ENCODE measurements at regions not wholly inside any gene's neighbourhood (a gene's known extent, or its start where the extent isn't known, plus 50 kb on each side); places are given as distances from the start of the nearest gene placed in this dataset.

GRCh38 chr2:150101947-150102346 is 385.5 kb downstream of the RND3 start:
- H3K9me3 ChIP-seq (ENCODE audit: low read depth), result no peaks in the 10 kb centered on the region
- H3K4me3 ChIP-seq, result no peak overlapping the region
- H3K9ac ChIP-seq, result no peak overlapping the region
- H3K36me3 ChIP-seq (ENCODE audit: low read depth), result no peaks in the 10 kb centered on the region
- in situ Hi-C loops (cut with MboI), result no loop called here
- DNase-seq, result no peak
- H3K27me3 ChIP-seq (replicated peaks; ENCODE audit: insufficient read depth), result no peaks in the 10 kb centered on the region
- H3K79me2 ChIP-seq (ENCODE audit: insufficient read depth), result no peaks in the 10 kb centered on the region
- H3F3A ChIP-seq (ENCODE audit: insufficient read depth), result peaks cover 14% of the 10 kb centered on the region
- H3K27ac ChIP-seq, result no peak overlapping the region
- H4K20me1 ChIP-seq (ENCODE audit: insufficient read depth), result no peaks in the 10 kb centered on the region
- no peaks in the 10 kb centered on the region for H3K9me2 ChIP-seq (ENCODE audit: insufficient read depth)
- H3K4me1 ChIP-seq (ENCODE audit: insufficient read depth), result peaks cover 12% of the 10 kb centered on the region
- 72 to 83% methylated on average over 2 of the region's 2 CpGs for WGBS, 2 experiments (ENCODE audit: low coverage in 1 of 2, low lambda C conversion rate in 2 of 2, missing lambda C conversion rate in 2 of 2)
- H3K4me2 ChIP-seq (ENCODE audit: unreplicated experiment), result no peak overlapping the region
- no peak for TF ChIP-seq EZH2phosphoT487 (IDR thresholded peaks at IDR 0.05; ENCODE audit: insufficient read depth, low read depth)
- TF ChIP-seq EZH2 (IDR thresholded peaks at IDR 0.05; ENCODE audit: insufficient read depth, poor library complexity, severe bottlenecking), result no peak
- no peak overlapping the region for H2AFZ ChIP-seq

- no peaks in the 10 kb centered on the region for H3K79me2 ChIP-seq (ENCODE audit: insufficient read depth)
- H3K4me1 ChIP-seq (ENCODE audit: insufficient read depth), result peaks cover 12% of the 10 kb centered on the region
- no peak overlapping the region for H3K4me3 ChIP-seq
- no peak overlapping the region for H2AFZ ChIP-seq
- no peak overlapping the region for H3K4me2 ChIP-seq (ENCODE audit: unreplicated experiment)
- no peak overlapping the region for H3K27ac ChIP-seq
- H3F3A ChIP-seq (ENCODE audit: insufficient read depth), result peaks cover 14% of the 10 kb centered on the region
- in situ Hi-C loops (cut with MboI), result no loop called here
- no peaks in the 10 kb centered on the region for H3K9me2 ChIP-seq (ENCODE audit: insufficient read depth)
- H4K20me1 ChIP-seq (ENCODE audit: insufficient read depth), result no peaks in the 10 kb centered on the region
- no peaks in the 10 kb centered on the region for H3K27me3 ChIP-seq (replicated peaks; ENCODE audit: insufficient read depth)
- no peaks in the 10 kb centered on the region for H3K9me3 ChIP-seq (ENCODE audit: low read depth)
- no peaks in the 10 kb centered on the region for H3K36me3 ChIP-seq (ENCODE audit: low read depth)
- no peak for TF ChIP-seq EZH2phosphoT487 (IDR thresholded peaks at IDR 0.05; ENCODE audit: insufficient read depth, low read depth)
- no peak for TF ChIP-seq EZH2 (IDR thresholded peaks at IDR 0.05; ENCODE audit: insufficient read depth, poor library complexity, severe bottlenecking)
- no peak overlapping the region for H3K9ac ChIP-seq
- no peak for DNase-seq
Measured at GRCh38 chr2:150100834-150101233, 386.6 kb downstream of the RND3 start.

- TF ChIP-seq EZH2phosphoT487 (IDR thresholded peaks at IDR 0.05; ENCODE audit: insufficient read depth, low read depth) (no peak), EZH2 (IDR thresholded peaks at IDR 0.05; ENCODE audit: insufficient read depth, poor library complexity, severe bottlenecking) (no peak)
- Histone ChIP-seq H3K9me2 (ENCODE audit: insufficient read depth) (no peaks in the 10 kb centered on the region), H3K79me2 (ENCODE audit: insufficient read depth) (no peaks in the 10 kb centered on the region), H3K27ac (no peak overlapping the region), H3F3A (ENCODE audit: insufficient read depth) (peaks cover 14% of the 10 kb centered on the region), H2AFZ (no peak overlapping the region), H3K4me1 (ENCODE audit: insufficient read depth) (peaks cover 15% of the 10 kb centered on the region), H3K9ac (no peak overlapping the region), H4K20me1 (ENCODE audit: insufficient read depth) (no peaks in the 10 kb centered on the region), H3K9me3 (ENCODE audit: low read depth) (no peaks in the 10 kb centered on the region), H3K4me3 (no peak overlapping the region), H3K36me3 (ENCODE audit: low read depth) (no peaks in the 10 kb centered on the region), H3K27me3 (replicated peaks; ENCODE audit: insufficient read depth) (no peaks in the 10 kb centered on the region), H3K4me2 (ENCODE audit: unreplicated experiment) (no peak overlapping the region)
- 72 to 77% methylated on average over 3 of the region's 3 CpGs for WGBS, 2 experiments (ENCODE audit: low coverage in 1 of 2, low lambda C conversion rate in 2 of 2, missing lambda C conversion rate in 2 of 2)
- in situ Hi-C loops (cut with MboI), result no loop called here
- no peak for DNase-seq
Measured at GRCh38 chr2:150100336-150100735, 387.1 kb downstream of the RND3 start.

GRCh38 chr2:150099805-150100204 is 387.7 kb downstream of the RND3 start:
- no peak overlapping the region for H3K4me3 ChIP-seq
- in situ Hi-C loops (cut with MboI), result no loop called here
- H2AFZ ChIP-seq, result no peak overlapping the region
- no peak overlapping the region for H3K4me2 ChIP-seq (ENCODE audit: unreplicated experiment)
- peaks cover 14% of the 10 kb centered on the region for H3F3A ChIP-seq (ENCODE audit: insufficient read depth)
- no peaks in the 10 kb centered on the region for H3K9me3 ChIP-seq (ENCODE audit: low read depth)
- H3K4me1 ChIP-seq (ENCODE audit: insufficient read depth), result peaks cover 18% of the 10 kb centered on the region
- no peak overlapping the region for H3K9ac ChIP-seq
- no peaks in the 10 kb centered on the region for H3K79me2 ChIP-seq (ENCODE audit: insufficient read depth)
- DNase-seq, result no peak
- H3K27me3 ChIP-seq (replicated peaks; ENCODE audit: insufficient read depth), result no peaks in the 10 kb centered on the region
- no peaks in the 10 kb centered on the region for H4K20me1 ChIP-seq (ENCODE audit: insufficient read depth)
- H3K9me2 ChIP-seq (ENCODE audit: insufficient read depth), result no peaks in the 10 kb centered on the region
- H3K27ac ChIP-seq, result no peak overlapping the region
- no peaks in the 10 kb centered on the region for H3K36me3 ChIP-seq (ENCODE audit: low read depth)
- TF ChIP-seq EZH2 (IDR thresholded peaks at IDR 0.05; ENCODE audit: insufficient read depth, poor library complexity, severe bottlenecking) (no peak), EZH2phosphoT487 (IDR thresholded peaks at IDR 0.05; ENCODE audit: insufficient read depth, low read depth) (no peak)

- Histone ChIP-seq H2AFZ (peak overlapping the region; percentile 54), H3K9ac (no peak overlapping the region), H3K4me1 (ENCODE audit: insufficient read depth) (peaks cover 18% of the 10 kb centered on the region), H4K20me1 (ENCODE audit: insufficient read depth) (no peaks in the 10 kb centered on the region), H3K4me2 (ENCODE audit: unreplicated experiment) (peak overlapping the region; percentile 16), H3K27me3 (replicated peaks; ENCODE audit: insufficient read depth) (no peaks in the 10 kb centered on the region), H3K9me2 (ENCODE audit: insufficient read depth) (no peaks in the 10 kb centered on the region), H3F3A (ENCODE audit: insufficient read depth) (peaks cover 14% of the 10 kb centered on the region), H3K79me2 (ENCODE audit: insufficient read depth) (no peaks in the 10 kb centered on the region), H3K36me3 (ENCODE audit: low read depth) (no peaks in the 10 kb centered on the region), H3K4me3 (no peak overlapping the region), H3K27ac (no peak overlapping the region; the same call in 1 of the 2 replicates), H3K9me3 (ENCODE audit: low read depth) (no peaks in the 10 kb centered on the region)
- 88 to 100% methylated on average over 1 of the region's 1 CpG for WGBS, 2 experiments (ENCODE audit: low coverage in 1 of 2, low lambda C conversion rate in 2 of 2, missing lambda C conversion rate in 2 of 2)
- in situ Hi-C loops (cut with MboI), result no loop called here
- DNase-seq, result peak; percentile 70
- TF ChIP-seq EZH2 (IDR thresholded peaks at IDR 0.05; ENCODE audit: insufficient read depth, poor library complexity, severe bottlenecking), result no peak
- TF ChIP-seq EZH2phosphoT487 (IDR thresholded peaks at IDR 0.05; ENCODE audit: insufficient read depth, low read depth), result no peak
Measured at GRCh38 chr2:150097901-150098531, 389.5 kb downstream of the RND3 start.
